Mesothelial cell of epicardium (in vitro differentiated cells): ENCODE measurements at regions not wholly inside any gene's neighbourhood (a gene's known extent, or its start where the extent isn't known, plus 50 kb on each side); places are given as distances from the start of the nearest gene placed in this dataset.

ENCODE experiments used
- DNase-seq, 2 experiments: peaks; one replicate each; pipeline ENCODE4 v3.0.0; 2021; ENCODE audit warnings: low spot score in 2 of 2; ENCODE audit not compliant: unreplicated experiment in 2 of 2
- H3K27ac Mint-ChIP-seq: 2 replicates; pipeline ENCODE4 v1.8.0; 2021; ENCODE audit warnings: mixed read lengths
- H3K27me3 Mint-ChIP-seq: 2 replicates; pipeline ENCODE4 v1.8.0; 2021; ENCODE audit warnings: low read depth, mixed read lengths
- H3K36me3 Mint-ChIP-seq: 2 replicates; pipeline ENCODE4 v1.8.0; 2021; ENCODE audit warnings: mixed read lengths
- H3K4me1 Mint-ChIP-seq: 2 replicates; pipeline ENCODE4 v1.8.0; 2021; ENCODE audit warnings: mixed read lengths
- H3K4me3 Mint-ChIP-seq: 2 replicates; pipeline ENCODE4 v1.8.0; 2021; ENCODE audit warnings: mild to moderate bottlenecking, moderate library complexity, mixed read lengths
- H3K9me3 Mint-ChIP-seq: 2 replicates; pipeline ENCODE4 v1.8.0; 2021; ENCODE audit warnings: mixed read lengths
- TF ChIP-seq, protein P1 (sequence below): fragments of 200-600 bp; sonication (generic); IDR thresholded peaks from one replicate; pipeline ENCODE4 v1.5.0; 2021; ENCODE audit warnings: antibody characterized with exemption; ENCODE audit not compliant: unreplicated experiment

DNA sequence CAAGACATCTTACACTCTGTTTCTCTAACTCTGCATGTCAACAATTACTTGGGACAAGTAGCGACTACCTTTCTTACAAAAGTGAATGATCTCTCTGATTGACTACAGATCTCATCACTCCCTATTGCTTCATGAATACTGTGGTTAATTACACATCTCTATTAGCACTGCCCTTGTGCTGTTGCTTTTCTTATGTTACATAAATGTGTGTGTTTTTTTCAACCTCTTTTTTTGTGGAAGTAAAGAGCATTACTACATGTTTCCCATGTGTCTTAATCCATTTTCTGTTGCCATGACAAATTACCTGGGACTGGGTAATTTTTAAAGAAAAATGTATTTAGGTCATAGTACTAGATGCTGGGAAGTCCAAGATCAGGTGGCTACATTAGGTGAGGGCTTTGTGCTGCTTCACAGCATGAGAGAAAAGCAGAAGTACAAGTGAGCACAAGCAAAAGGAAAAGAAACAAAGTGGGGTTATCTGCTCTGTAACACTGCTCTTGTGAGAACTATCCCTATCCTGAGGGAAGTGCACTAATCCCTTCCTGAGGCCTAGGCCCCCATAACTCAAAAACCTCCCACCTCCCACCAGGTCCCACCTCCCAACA, 298.2 kb upstream of the SATB1 start:
- Mint-ChIP-seq H3K36me3 (no peaks in the 10 kb centered on the region), H3K4me3 (no peak overlapping the region), H3K4me1 (peaks cover 31% of the 10 kb centered on the region), H3K27me3 (no peaks in the 10 kb centered on the region), H3K27ac (no peak overlapping the region), H3K9me3 (no peaks in the 10 kb centered on the region)
- TF ChIP-seq, protein P1, sequence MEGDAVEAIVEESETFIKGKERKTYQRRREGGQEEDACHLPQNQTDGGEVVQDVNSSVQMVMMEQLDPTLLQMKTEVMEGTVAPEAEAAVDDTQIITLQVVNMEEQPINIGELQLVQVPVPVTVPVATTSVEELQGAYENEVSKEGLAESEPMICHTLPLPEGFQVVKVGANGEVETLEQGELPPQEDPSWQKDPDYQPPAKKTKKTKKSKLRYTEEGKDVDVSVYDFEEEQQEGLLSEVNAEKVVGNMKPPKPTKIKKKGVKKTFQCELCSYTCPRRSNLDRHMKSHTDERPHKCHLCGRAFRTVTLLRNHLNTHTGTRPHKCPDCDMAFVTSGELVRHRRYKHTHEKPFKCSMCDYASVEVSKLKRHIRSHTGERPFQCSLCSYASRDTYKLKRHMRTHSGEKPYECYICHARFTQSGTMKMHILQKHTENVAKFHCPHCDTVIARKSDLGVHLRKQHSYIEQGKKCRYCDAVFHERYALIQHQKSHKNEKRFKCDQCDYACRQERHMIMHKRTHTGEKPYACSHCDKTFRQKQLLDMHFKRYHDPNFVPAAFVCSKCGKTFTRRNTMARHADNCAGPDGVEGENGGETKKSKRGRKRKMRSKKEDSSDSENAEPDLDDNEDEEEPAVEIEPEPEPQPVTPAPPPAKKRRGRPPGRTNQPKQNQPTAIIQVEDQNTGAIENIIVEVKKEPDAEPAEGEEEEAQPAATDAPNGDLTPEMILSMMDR: no peak
- DNase-seq: no peak

DNA sequence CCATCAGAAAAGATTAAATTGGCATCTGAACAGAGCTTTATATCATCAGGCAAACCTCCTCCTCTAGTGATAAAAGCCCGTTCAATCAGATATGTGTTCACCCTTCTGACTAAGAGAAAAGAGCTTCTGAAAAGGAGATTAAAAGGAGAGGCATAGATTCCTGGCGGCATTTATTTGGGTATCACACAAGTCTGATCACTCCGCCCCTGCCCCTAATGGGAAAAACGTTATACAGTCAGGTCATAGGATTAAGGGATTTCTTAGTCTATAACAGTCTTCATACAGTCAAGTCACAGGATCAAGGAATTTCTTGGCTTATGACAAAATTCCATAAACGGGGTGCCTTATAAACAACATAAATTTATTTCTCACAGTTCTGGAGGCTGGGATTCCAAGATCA, 295.4 kb upstream of the SATB1 start:
- Mint-ChIP-seq H3K27ac (no peak overlapping the region), H3K4me3 (no peak overlapping the region), H3K9me3 (no peaks in the 10 kb centered on the region), H3K36me3 (no peaks in the 10 kb centered on the region), H3K4me1 (peaks cover 44% of the 10 kb centered on the region), H3K27me3 (no peaks in the 10 kb centered on the region)
- no peak for DNase-seq
- TF ChIP-seq, protein P1: no peak

GRCh38 chr3:18717598-18717997, 292.5 kb upstream of the SATB1 start:
- Mint-ChIP-seq H3K27me3 (no peaks in the 10 kb centered on the region), H3K4me1 (peaks cover 19% of the 10 kb centered on the region), H3K27ac (no peak overlapping the region), H3K4me3 (no peak overlapping the region), H3K9me3 (no peaks in the 10 kb centered on the region), H3K36me3 (no peaks in the 10 kb centered on the region)
- DNase-seq: no peak
- TF ChIP-seq, protein P1: no peak

- Mint-ChIP-seq H3K36me3 (no peaks in the 10 kb centered on the region), H3K9me3 (no peaks in the 10 kb centered on the region), H3K27ac (no peak overlapping the region), H3K4me3 (no peak overlapping the region), H3K27me3 (no peaks in the 10 kb centered on the region), H3K4me1 (peaks cover 19% of the 10 kb centered on the region)
- no peak for DNase-seq
- TF ChIP-seq, protein P1: no peak
Observed at GRCh38 chr3:18716821-18717220, 291.7 kb upstream of the SATB1 start.

- Mint-ChIP-seq H3K27ac (no peak overlapping the region), H3K4me3 (no peak overlapping the region), H3K36me3 (no peaks in the 10 kb centered on the region), H3K4me1 (peaks cover 19% of the 10 kb centered on the region), H3K9me3 (no peaks in the 10 kb centered on the region), H3K27me3 (no peaks in the 10 kb centered on the region)
- DNase-seq: no peak
- TF ChIP-seq, protein P1: no peak
Observed at GRCh38 chr3:18716101-18716500, 291.0 kb upstream of the SATB1 start.

GRCh38 chr3:18715208-18715607, 290.1 kb upstream of the SATB1 start:
- Mint-ChIP-seq H3K27me3 (no peaks in the 10 kb centered on the region), H3K27ac (no peak overlapping the region), H3K4me3 (no peak overlapping the region), H3K4me1 (peaks cover 19% of the 10 kb centered on the region), H3K36me3 (no peaks in the 10 kb centered on the region), H3K9me3 (no peaks in the 10 kb centered on the region)
- DNase-seq: no peak
- TF ChIP-seq, protein P1: no peak
